IPS-NIHi7 (cell line): ENCODE measurements at regions not wholly inside any gene's neighbourhood (a gene's known extent, or its start where the extent isn't known, plus 50 kb on each side); places are given as distances from the start of the nearest gene placed in this dataset.
"Not testable (repeated sequence)": the region's sequence is repeated elsewhere in the genome, so short reads cannot be mapped to it uniquely, and the experiment has no call there.

Experiments used
- DNase-seq: peaks from one replicate; pipeline ENCODE4 v3.0.0; 2012; ENCODE audit warnings: mixed read lengths; ENCODE audit errors: extremely low spot score

DNA sequence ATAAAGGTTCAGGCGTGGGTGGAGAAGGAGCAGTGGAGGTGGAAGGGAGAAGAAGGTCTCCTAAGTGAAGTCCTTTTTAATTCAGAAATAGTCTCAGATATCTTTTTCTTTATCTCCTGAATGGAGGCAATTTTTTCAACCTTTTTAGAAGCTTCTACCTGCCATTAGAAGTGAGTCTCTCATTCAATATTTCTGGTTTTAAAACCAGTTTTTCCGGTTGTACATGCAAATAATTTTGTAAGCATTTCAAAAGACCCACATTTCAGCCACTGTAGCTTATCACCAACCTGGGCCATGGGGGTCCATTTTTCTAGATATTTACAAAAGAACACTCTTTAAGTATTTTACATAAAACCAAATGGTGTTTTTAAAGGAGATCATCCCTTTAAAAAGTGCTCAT, 1280.2 kb downstream of the NCAM2 start:
- DNase-seq, result no peak

DNA sequence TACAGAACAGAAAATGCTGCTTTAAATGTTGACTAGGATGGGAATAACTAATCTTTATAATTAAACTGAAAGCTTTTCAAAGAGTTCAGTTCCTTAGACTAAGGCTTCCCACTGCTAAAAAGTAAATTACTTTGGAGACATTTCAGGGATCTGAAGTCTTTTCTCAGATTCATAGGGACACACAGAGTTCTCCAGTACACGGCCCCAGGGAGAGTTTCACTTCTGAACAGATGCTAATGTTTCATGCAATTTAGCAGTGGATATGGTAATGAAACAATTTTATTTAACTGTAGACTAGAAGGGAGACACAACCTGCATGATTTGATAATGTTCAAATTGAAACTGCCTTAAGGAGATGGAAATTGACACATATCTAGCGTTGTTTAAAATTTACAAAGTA, 1282.6 kb downstream of the NCAM2 start:
- DNase-seq, result no peak

DNA sequence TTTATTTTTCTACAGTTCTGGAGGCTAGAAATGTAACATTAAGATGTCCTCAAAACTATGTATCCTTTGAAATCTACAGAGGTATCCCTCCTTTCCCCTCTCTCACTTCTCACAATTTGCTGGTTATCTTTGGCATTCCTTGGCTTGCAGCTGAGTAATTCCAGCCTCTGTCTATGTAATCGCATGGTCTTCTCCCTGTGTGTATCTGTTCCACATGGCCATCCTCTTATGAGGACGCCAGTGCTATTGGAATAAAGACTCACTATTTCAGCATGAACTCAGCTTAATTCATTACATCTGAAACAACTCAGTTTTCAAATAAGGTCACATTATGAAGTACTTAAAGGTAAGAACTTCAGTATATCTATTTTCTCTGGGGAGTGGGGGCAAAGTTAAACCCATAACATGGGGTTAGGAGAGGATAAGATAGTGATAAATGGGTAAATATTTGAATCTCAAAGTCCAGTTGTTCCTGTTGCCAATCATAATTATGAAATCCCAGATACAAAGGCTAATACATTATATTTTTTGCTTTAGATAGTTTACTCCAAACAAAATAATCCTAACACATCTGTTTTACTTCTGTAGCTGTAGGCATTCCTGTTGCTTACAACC, 1290.8 kb downstream of the NCAM2 start:
- no peak for DNase-seq

DNA sequence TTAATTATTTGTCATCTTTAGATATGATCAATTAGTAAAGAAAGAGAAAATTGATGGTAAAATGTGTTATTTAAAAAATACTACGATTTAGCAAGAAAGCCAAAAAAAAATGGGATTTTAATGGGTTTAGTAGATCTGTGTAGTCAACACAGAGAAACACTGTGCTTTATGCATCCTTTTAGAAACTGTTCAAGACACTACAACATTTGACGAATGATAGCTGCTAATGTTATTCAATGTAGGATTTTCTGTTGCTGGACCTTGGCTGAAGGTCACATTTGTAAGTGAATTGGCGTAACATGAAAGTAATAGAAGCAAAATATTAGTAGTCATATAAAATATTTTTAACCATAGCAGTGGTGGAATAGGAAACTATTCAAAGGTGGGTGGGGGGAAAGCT, 1293.9 kb downstream of the NCAM2 start:
- no peak for DNase-seq

DNA sequence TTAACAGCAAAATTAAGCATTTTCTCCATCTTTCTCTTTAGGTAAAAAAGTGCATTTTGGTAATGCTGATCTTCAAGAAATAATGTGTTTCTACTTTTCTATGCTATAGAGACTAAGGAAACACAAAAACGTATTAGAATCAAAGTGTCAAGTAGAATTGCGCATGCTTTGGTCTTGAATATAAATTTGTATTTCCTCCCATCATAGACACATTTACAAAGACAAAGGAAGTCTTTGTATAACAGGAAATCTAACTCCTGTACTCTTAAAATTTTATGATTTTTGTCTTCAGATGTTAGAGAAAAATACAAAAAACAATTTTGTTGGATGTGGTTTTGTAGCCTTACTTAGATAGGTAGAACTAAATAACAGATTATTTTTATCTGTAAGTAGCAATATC, 1299.4 kb downstream of the NCAM2 start:
- DNase-seq, result no peak

DNA sequence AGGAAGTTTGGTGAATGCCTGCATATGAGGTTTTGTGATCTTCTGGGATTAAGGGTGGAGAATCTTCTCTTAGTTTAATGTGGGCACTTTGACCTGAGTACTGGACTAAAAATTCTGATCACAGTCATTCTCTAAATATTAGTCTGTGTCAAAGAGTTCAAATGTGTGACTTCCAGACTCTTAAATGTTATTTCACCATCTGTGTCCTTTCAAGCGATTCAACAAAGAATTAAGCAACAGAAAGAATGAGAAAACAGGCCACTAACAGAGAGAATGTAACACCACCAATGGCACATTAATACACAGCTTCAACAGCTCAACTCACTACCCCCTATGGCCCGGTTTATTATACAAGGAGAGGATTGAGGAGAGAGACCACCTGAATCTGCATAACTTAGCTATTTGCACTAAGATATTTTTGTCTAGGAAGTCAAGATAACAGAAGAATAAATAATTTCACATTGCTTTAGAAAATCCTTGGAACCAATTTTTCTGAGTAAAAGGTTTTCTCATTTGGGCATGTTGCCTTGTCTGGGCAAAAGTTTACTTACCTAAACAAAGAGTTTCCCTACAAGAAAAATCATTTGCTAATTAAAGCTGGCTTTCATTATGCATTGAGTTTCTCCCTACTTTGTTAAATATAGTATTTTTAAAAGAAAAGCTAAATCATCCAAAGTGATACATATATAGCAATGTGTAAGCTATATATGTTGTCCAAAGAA, 1313.7 kb downstream of the NCAM2 start:
- no peak for DNase-seq

DNA sequence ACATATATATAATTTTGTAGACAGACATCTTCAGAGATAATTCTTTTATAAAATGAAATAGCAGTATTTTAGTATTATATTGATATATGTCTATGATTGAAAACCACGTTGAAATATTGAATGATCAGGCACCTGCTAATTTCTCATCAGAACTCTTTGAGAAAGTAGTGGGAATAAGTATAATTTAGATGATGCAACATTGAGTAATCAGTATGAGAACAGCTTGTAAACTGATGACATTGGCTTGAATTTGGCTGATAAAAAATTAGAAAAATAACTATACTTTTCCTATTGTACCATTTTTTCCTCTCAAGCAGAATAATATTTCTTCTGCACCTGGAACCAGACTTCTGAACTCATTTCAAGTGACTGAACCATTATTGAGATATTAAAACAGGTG, 1316.8 kb downstream of the NCAM2 start:
- no peak for DNase-seq

DNA sequence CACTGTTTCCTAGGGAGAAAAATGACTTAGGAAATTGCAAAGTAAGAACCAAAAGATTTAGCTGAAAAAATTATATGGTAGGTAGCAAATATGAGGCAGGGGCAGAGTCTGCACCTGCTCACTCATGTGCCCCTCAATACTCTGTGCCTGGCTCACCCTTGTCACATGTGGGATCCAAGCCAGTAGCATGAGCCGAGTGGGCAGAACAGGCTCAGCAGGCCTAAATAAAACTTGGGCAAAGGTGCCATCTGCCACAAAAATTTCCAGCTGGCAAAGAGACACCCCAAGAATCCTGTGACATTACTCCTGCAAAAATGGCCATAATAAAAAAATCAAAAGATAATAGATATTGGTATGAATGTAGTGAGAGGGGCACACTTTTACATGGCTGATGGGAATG, 1321.2 kb downstream of the NCAM2 start:
- DNase-seq, result no peak

DNA sequence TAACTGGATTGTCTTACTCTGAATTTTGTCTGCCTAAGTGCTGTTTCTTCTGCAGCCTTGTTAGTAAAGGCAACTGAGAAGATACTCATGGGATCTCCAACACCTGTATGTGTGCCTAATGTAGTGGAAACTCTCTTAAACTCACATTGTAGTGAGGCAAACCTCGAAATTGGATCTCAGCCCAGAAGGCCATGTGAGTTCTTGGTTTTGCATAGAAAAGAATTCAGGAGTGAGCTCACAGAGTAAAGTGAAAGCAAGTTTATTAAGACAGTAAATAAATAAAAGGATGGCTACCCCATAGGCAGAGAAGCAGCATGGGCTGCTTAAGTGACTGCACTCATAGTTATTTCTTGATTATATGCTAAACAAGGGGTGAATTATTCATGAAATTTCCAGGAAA, 1344.7 kb downstream of the NCAM2 start:
- DNase-seq, result no peak

DNA sequence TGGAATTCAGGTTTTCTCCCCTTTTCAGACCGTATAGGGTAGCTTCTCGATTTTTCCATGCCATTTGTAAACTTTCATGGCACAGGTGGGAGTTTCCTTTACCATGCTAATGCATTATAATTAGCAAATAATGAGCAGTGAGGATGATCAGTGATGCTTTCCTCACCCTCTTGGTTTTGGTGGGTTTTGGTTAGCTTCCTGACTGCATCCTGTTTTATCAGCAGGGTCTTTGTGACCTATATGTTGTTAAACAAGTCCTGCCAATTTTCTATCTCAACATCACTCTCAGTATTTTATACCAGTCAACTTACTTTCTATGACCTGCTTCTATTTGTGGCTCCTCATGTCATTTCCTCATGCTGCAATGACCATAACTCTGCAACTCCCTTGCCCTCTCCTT, 1345.1 kb downstream of the NCAM2 start:
- no peak for DNase-seq

DNA sequence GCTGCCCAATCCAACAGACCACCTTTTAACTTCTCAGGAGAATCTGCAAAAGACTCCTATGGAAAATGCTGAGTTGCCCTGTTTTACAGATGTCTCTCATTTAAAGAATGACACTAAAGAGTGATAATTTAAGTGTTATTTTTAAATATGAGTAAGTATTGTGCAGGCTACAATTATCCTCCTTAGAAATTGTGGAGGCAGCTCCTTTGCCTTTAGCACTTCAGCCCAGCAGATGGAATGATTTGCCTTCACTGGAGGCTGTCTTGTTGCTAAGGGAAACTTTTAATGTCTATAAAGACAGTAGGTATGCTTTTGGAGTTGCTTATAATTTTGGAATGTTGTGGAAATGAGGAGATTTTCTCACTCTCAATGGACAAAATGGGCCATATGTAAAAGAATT, 1345.5 kb downstream of the NCAM2 start:
- no peak for DNase-seq

DNA sequence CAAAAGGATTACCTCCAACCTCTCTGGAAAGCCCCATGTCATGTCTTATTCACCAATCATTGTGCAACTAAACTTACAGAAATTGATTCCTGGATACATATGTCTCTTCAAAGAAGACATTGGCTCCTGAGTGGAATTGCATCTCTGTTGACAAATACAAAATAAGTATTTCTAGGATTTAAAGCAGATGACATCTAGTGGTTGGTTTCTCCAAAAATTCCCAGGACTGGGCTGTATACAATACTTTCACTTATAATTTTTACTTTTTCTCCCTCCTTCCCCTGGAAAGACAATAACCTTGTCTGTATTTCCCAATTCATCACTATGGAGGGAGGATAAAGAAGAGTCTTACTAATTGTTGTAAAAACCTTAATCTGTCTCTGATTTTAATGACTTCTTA, 1347.4 kb downstream of the NCAM2 start:
- no peak for DNase-seq

DNA sequence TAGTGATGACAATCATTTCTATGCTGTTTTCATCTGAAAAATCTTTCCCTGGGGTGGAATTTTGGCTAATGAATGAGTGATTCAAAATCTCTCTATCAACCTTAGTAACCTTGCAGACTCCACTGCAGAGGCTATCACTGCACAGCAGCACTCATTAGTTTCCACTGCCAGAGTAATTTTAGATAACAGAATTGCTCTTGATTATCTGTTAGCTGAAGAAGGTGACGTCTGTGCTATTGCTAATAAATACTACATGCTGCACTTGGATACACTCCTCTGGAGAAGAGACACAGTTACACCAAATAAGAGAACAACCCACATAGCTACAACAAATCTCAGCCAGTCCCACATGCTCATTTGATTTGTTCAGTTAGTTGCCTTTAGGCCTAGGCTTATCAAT, 1348.4 kb downstream of the NCAM2 start:
- no peak for DNase-seq

DNA sequence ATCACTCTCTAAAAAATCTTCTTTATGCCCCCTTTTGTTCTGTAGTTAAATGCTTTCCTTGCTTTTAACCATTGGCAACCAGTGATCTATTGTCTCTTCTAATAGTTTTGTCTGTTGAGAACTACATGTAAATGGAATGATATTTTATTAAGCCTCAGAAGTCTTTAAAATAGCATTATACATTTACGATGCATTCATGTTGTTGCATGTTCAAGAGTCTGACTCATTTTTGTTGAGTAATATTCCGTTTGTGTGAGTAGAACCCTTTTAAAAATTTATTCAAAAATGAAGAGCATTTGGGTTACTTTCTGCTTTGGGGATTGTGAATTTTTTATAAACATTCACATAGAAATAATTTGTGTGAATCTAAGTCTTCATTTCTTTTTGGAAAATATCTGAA, 1352.9 kb downstream of the NCAM2 start:
- no peak for DNase-seq

DNA sequence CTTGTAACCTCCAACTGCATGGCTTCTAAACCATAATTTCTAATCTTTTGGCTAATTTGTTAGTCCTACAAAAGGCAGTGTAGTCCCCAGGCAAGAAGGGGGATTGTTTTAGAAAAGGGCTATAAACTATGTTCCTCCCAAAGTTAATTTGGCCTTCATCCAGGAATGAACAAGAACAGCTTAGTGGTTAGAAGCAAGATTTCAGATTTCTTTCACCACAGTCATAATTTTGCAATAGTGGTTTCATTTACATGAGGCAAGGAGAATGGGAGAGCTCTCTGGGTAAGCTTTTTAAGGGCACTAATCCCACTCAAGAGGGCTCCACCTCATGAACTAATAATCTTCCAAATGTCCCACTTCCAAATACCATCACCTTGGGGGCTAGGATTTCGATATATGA, 1353.9 kb downstream of the NCAM2 start:
- DNase-seq, result no peak

DNA sequence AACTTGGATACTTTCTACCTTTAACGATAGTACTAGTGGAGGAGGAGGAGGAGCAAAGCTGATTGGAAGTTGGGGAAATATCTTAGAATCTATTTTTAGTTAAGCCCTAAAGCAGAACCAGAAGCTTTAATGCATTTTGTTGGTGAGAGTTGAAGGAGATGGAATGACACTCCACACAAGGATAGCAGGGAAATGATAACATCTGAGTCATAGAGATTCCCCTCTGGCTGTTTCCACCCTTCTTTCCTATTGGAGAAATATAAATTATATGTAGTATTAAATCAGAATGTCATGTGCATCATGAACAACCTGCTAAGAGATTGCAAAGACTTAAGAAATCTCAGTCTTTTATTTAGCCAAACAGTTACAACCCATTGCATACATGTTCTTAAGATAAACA, 1357.7 kb downstream of the NCAM2 start:
- DNase-seq, result no peak

DNA sequence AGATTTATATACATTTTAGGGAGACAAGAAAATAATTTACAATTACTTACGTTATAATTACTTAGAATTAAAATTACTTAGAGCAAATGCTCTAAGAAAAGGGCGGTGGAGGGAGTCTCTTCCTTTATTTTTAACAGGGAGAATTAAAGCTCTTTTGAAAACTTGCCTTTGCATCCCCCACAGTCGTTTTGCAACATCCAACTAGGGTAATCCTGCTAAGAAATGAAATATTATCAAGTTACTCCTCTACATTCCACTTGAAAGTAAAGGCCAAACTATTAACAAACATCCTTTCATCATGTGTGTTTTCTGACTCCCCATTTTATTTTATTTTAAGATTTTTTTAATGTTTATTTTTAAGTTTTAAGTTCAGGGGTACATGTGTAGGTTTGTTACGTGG, 1358.5 kb downstream of the NCAM2 start:
- no peak for DNase-seq

DNA sequence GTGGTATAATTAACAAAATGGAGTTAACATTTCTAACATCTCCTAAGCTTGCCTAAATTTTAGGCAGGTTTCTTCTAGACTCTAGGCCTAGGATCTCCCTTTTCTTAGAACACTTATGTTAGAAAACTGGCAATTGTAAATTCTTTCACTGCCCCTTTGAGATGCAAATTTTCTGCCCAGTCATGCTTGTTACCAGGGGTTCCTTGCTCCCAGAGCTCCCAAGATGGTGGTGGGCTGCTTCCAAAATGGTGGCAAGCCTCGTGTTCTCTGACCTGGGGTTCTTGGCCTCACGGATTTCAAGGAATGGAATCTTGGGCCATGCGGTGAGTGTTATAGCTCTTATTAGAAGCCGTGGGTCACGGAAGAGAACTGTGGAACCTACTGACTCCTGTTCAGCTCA, 1361.4 kb downstream of the NCAM2 start:
- DNase-seq, result not testable (repeated sequence)

DNA sequence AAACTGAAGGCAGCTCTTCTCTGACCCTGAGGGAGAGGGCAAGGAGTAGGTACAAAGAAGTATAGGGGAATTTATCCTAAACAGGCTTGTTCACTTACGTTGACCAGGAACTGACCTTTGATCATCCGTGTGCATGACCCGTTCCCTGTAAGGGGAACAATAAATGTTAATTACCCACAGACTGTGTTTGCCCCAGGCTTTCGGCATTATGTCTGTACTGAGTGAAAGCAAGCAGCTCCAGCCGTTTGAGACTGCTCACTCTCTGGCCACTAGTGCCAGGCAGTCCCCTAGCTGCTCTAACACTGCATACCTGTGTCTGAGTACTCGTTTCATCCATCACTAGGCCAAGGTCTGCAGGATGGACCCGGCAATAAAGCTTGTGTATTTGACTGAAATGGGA, 1365.3 kb downstream of the NCAM2 start:
- no peak for DNase-seq

DNA sequence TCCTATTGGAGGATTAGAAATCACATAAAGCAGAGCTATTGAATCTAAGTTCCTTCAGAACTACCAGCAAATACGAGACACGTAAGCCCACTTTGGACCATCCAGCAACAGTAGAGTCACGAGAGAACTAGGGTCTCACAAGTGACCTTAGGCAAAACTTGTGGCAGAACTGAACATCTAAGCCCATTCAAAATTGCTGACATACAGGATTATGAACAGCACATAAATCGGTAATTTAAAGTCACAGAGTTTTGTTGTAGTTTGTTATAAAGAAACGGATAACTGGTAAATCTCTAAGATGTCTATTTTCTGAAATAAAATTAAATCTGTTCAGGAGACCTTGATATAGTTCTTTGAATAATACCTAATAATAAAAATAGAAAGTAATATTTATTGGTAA, 1366.0 kb downstream of the NCAM2 start:
- DNase-seq, result no peak

DNA sequence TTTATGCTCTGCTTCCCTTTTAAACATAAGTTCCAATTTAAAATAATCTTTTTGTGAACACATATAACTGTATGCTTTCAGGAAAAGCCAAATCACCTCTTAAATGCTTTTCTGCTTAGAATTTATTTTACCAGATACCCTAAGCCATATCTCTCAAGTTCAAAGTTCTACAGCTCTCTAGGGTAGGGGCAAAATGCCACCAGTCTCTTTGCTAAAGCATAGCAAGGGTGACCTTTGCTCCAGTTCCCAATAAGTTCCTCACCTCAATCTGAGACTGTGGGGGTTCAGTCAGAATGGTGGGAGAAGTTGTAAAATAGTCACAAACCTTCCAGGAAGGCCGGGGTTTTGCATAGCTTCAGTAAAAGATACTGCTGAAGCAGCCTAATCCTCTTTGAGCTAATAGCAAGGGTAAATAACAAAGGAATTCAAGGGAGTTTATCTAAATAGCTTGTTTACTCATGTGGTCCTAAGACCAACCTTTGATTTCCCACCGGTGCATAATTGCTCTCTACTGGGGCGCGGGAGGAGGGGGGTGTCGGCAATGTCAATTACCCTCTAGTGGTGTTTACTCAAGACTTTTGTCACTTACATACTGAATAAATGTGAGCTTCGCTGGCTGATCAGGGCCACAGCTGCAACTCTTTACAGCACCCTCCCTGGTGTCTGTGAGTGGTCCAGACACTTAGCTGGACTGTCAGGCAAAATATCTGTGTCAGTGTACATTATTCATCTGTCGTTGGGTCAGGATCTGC, 1376.2 kb downstream of the NCAM2 start:
- peak; percentile 3 for DNase-seq

DNA sequence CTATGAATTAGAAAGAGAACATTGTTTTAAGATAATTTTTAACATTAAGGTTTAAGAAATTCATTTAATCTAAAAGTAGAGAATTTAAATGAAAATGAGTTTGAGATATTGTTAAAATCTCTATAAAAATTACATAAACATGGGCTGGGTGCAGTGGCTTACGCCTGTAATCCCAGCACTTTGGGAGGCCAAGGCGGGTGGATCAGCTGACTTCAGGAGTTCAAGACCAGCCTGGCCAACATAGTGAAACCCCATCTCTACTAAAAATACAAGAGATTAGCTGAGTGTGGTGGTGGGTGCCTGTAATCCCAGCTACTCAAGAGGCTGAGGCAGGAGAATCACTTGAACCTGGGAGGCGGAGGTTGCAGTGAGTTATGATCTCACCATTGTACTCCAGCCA, 1379.6 kb downstream of the NCAM2 start:
- not testable (repeated sequence) for DNase-seq

DNA sequence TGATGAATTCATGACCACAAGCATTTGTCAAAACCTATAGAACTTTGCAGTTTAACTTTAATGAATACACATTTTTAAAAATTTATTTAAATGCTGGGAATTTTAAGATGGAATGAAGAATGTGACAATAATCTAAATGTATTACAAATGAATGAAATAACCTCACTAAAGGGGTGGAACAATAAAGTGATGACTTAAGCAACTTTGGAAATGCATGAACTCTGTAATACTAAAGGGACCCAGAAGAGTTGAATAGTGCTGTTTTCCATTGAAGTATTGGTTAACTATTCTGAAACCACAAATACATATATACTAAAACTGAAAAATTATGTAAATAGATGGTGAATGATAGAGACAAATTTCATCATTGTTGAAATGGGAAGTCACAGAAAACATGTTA, 1395.1 kb downstream of the NCAM2 start:
- DNase-seq, result no peak
